ENCODE measurements at regions not wholly inside any gene's neighbourhood (a gene's known extent, or its start where the extent isn't known, plus 50 kb on each side); places are given as distances from the start of the nearest gene placed in this dataset.

GRCh38 chr15:47650564-47650963, 66.7 kb upstream of the SEMA6D start:
- H3K9me3 ChIP-seq (ENCODE audit: control insufficient read depth, insufficient read depth, low read depth, low read length) = no peaks in the 10 kb centered on the region

GRCh38 chr15:47652328-47652727, 65.0 kb upstream of the SEMA6D start:
- no peak overlapping the region for H3K27ac ChIP-seq (ENCODE audit: low read length)
- no peaks in the 10 kb centered on the region for H3K9me3 ChIP-seq (ENCODE audit: control insufficient read depth, insufficient read depth, low read depth, low read length)
- POLR2A ChIA-PET = no interaction called here
- no peaks in the 10 kb centered on the region for H3K36me3 ChIP-seq (ENCODE audit: control insufficient read depth, insufficient read depth, low read length)
- ATAC-seq (no peak), DNase-seq (ENCODE audit: low read depth, low spot score) (no peak)
- H3K4me3 ChIP-seq (ENCODE audit: low read depth in 2 of 2, low read length in 2 of 2) = no peak overlapping the region
- no peaks in the 10 kb centered on the region for H3K4me1 ChIP-seq (ENCODE audit: control insufficient read depth, insufficient read depth, low read length)
- BruUV-seq (replicated peaks) = no TSS peak
- no peaks in the 10 kb centered on the region for H3K27me3 ChIP-seq (ENCODE audit: control insufficient read depth, insufficient read depth, low read length)
- in situ Hi-C loops (cut with HindIII; ENCODE audit: low pct_unique_long_range_greater_than_20kb, low sequenced_read_pairs) (no loop called here), intact Hi-C loops (cut with micrococcal nuclease; ENCODE audit: unreplicated experiment) (no loop called here)
- CTCF ChIA-PET = no interaction called here
- TF ChIP-seq REST (IDR thresholded peaks at IDR 0.05; ENCODE audit: insufficient read depth in 1 of 2, low read depth in 2 of 2, low read length in 1 of 2) (no peak), TCF7L2 (IDR thresholded peaks at IDR 0.05; ENCODE audit: low read depth, low read length) (no peak), CTCF (IDR thresholded peaks at IDR 0.05) (no peak), POLR2AphosphoS5 (IDR thresholded peaks at IDR 0.05; ENCODE audit: low read depth, low read length) (no peak), SIN3A (IDR thresholded peaks at IDR 0.05; ENCODE audit: borderline replicate concordance, insufficient read depth, low read depth, low read length) (no peak)

More at GRCh38 chr15:47650564-47650963, 66.7 kb upstream of the SEMA6D start:
- DNase-seq (ENCODE audit: low read depth, low spot score) = no peak
- POLR2A ChIA-PET = no interaction called here
- no peak for TF ChIP-seq TCF7L2 (IDR thresholded peaks at IDR 0.05; ENCODE audit: low read depth, low read length)
- TF ChIP-seq REST (IDR thresholded peaks at IDR 0.05; ENCODE audit: insufficient read depth in 1 of 2, low read depth in 2 of 2, low read length in 1 of 2) = no peak
- no peak for TF ChIP-seq POLR2AphosphoS5 (IDR thresholded peaks at IDR 0.05; ENCODE audit: low read depth, low read length)
- no peak for TF ChIP-seq CTCF (IDR thresholded peaks at IDR 0.05)
- no peak for TF ChIP-seq SIN3A (IDR thresholded peaks at IDR 0.05; ENCODE audit: borderline replicate concordance, insufficient read depth, low read depth, low read length)
- Histone ChIP-seq H3K4me3 (ENCODE audit: low read depth in 2 of 2, low read length in 2 of 2) (no peak overlapping the region), H3K36me3 (ENCODE audit: control insufficient read depth, insufficient read depth, low read length) (no peaks in the 10 kb centered on the region), H3K27me3 (ENCODE audit: control insufficient read depth, insufficient read depth, low read length) (no peaks in the 10 kb centered on the region), H3K27ac (ENCODE audit: low read length) (no peak overlapping the region), H3K4me1 (ENCODE audit: control insufficient read depth, insufficient read depth, low read length) (no peaks in the 10 kb centered on the region)
- CTCF ChIA-PET = no interaction called here
- intact Hi-C loops (cut with micrococcal nuclease; ENCODE audit: unreplicated experiment) = no loop called here
- in situ Hi-C loops (cut with HindIII; ENCODE audit: low pct_unique_long_range_greater_than_20kb, low sequenced_read_pairs) = no loop called here
- ATAC-seq = no peak
- BruUV-seq (replicated peaks) = no TSS peak
